ENCODE measurements at regions not wholly inside any gene's neighbourhood (a gene's known extent, or its start where the extent isn't known, plus 50 kb on each side); places are given as distances from the start of the nearest gene placed in this dataset.
A peak's percentile ranks its signal among the peaks of the same experiment; 100 is the strongest.
"Not testable (repeated sequence)": the region's sequence is repeated elsewhere in the genome, so short reads cannot be mapped to it uniquely, and the experiment has no call there.

GRCh38 chr5:18270635-18271338 lies 636.5 kb downstream of the TAF11L14 start:
- peak; percentile 8 for DNase-seq

GRCh38 chr5:18276939-18277338 lies 642.7 kb downstream of the TAF11L14 start:
- no peak for DNase-seq

- peak; percentile 68 for DNase-seq
Measured at GRCh38 chr5:18281947-18282581, 647.8 kb downstream of the TAF11L14 start.

GRCh38 chr5:18285257-18285656 lies 651.0 kb downstream of the TAF11L14 start:
- no peak for DNase-seq

DNA sequence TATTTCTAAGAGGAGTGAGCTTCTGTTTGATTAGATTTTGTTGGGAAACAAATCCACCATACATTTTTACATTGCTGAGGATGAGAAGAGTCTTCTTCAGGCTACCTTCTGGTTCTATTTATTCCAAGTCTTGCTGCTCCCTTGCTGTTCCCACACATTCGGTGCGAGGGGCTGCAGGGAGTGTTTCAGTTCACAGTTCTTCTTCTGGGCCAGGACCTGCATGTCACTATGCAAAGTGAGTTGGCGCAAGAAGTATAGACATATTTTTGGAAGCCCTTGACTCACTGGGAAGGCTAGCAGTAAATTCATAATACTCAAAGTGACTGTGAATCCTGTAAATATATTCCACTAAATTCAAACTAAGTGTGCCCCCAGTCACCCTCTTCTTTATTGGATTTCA lies 657.9 kb downstream of the TAF11L14 start:
- DNase-seq, result no peak

DNA sequence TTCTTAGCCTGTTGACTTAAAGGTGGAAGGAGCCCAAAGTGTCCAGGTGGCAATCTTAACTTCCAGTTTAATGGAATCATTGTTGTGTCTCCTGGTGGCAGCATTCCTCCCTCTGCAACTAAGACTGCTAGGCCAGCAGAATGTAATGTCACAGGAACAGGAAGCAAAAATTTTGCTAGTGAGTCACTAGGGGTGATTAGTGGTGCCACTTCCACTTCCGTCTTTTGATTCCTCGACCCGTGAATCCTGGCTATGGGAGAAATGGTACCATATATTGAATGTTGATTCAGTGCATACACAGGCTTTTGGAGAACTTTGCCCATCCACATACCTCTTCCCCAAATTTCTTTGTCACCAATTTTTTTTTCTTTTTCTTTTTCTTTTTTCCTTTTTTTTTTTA lies 661.4 kb downstream of the TAF11L14 start:
- not testable (repeated sequence) for DNase-seq

- no peak for DNase-seq
Measured at GRCh38 chr5:18299166-18299565, 664.9 kb downstream of the TAF11L14 start.

GRCh38 chr5:18305288-18305924 lies 671.1 kb downstream of the TAF11L14 start:
- peak; percentile 31 for DNase-seq

GRCh38 chr5:18311266-18311665 lies 677.0 kb downstream of the TAF11L14 start:
- no peak for DNase-seq

- DNase-seq, result no peak
Measured at GRCh38 chr5:18312016-18312415, 677.8 kb downstream of the TAF11L14 start.

- peak; percentile 25 for DNase-seq
Measured at GRCh38 chr5:18314192-18314778, 680.0 kb downstream of the TAF11L14 start.

DNA sequence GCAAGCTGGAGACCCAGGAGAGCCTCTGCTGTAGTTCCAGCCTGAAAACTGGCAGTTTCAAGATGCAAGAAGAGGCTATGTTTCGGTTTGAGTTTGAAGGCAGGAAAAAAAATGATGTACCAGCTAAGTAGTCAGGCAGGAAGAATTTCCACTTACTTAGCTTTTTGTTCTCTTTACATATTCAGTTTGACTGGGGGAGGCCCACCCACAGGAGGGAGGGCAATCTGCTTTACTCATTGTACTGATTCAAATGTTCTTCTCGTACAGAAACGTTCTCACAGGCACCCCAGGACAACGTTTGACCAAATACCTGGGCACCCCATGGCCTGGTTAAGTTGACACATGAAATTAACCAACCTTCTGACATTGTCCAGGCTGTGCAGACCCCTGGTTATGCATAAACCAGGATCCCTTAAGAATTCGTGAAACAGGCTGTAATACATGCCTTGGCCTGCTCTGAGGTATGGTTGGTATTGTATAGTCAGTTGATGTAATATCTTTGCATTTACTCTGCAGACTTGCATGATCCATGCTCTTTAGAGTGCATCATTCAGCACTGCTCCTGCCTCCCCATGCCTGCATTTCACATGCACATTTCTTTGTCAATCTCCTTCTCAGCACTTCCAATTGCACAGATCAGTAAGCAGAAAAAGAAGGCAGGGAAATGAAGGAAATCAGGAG lies 687.1 kb downstream of the TAF11L14 start:
- DNase-seq, result no peak

DNA sequence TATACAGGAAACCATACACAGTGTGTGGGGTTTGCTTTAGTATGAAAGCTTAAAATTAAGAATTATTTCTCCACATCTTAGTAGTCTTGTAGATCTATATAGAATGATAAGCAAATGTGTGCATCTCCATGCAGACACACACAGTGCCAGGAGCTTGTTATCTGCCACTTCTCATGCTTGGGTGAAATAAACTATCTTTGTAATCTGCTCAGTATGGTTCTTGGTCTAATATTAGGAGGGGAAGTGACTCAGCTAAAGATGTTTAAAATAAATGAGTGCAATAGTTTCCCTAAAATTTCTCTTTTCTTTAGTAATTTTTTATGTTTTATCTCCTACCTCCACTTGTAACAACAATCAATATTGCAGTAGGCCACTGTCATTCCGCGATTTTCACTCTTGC lies 689.6 kb downstream of the TAF11L14 start:
- no peak for DNase-seq

DNA sequence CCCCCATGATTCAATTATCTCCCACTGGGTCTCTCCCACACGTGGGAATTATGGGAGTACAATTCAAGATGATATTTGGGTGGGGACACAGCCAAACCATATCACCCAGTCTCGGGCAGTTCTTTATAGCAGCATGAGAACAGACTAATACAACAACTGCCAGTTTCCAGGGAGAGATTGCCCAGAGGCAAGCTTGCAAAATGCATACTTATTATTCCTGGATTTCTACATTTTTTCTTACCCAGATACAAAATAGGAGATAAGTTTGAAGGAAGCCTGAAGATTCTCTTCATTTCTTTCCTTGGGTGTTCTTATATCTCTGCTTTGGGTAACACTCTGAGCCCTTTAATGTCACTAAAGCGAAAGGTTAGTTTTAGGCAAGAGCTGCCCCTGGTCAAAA lies 691.2 kb downstream of the TAF11L14 start:
- peak; percentile 1 for DNase-seq

GRCh38 chr5:18329328-18329727 lies 695.1 kb downstream of the TAF11L14 start:
- peak; percentile 18 for DNase-seq

- DNase-seq, result peak; percentile 13
Measured at GRCh38 chr5:18333841-18334240, 699.6 kb downstream of the TAF11L14 start.

- no peak for DNase-seq
Measured at GRCh38 chr5:18334949-18335348, 700.7 kb downstream of the TAF11L14 start.

DNA sequence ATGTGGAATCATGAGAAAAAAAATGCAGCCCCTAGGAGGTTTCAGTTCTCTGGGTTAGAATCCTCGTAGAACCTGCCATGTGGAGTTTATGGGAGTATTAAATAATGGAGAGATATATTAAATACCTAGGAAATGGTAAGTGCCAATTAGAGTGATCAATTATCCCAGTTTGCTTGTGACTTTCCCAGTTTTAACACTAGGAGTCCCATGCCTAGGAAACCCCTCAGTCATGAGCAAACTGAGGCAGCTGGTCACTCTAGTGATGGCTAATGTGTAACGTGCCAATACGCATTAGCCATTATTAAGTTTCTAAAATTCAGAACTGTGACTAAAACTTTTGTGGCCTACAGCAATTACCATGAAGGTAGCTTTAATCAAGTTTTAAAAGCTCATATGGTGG lies 720.6 kb downstream of the TAF11L14 start:
- DNase-seq, result no peak

DNA sequence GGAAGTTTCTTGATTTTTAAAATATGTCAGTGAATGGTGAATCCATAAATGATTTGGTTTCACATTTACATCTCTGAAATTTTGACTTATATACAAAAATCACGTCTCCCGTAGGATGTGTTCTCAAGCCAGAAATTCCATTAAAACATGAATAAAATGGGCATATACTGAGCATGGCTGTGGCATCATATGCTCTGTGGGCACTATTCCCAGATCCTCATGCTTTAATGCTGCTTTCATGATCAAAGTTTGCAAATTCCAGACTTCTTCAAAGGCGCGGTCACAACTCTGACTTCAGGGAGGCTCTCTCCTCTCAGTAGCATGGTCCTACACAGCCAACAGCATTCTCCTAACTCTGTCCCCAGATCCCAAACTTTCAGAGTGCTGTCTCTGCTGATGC lies 723.2 kb downstream of the TAF11L14 start:
- no peak for DNase-seq

- no peak for DNase-seq
Measured at GRCh38 chr5:18366234-18366633, 732.0 kb downstream of the TAF11L14 start.

DNA sequence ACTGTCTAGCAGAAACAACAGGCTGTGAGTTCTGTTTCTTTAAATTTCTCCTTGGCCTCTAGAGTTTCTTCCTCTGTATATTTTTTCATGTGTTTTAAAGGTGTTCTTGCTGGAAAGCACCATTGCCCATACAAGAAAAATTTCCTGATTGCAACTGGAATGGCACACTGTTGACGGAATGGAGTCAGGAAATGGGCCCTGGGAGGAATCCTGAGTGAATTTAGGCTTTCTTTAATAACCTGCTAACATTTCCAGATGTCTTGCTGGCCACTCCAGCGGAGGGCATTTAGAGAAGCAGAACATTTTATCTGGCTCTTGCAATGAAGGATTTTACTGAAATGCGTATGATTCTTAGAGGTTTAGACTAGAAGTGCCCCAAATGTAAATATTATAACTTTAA lies 736.3 kb downstream of the TAF11L14 start:
- no peak for DNase-seq

DNA sequence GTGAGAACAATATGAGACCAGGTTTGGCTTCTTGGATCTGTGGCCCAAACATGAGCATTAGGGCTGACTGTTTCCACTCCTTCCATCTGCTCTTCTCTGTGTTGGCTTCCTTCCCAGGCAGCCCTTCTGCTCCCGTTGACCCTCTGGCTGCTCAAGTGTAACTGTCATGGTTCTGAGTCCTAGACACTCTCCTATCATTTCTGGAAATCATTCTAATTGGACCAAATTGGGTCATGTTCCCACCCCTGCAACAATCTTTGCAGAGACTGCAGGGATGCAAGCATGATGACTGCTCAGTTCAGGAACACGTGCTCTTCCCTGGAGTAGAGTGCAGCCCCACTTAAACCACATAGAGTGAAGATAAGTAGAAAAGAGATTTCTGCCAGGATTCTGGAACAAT lies 741.4 kb downstream of the TAF11L14 start:
- DNase-seq, result no peak

DNA sequence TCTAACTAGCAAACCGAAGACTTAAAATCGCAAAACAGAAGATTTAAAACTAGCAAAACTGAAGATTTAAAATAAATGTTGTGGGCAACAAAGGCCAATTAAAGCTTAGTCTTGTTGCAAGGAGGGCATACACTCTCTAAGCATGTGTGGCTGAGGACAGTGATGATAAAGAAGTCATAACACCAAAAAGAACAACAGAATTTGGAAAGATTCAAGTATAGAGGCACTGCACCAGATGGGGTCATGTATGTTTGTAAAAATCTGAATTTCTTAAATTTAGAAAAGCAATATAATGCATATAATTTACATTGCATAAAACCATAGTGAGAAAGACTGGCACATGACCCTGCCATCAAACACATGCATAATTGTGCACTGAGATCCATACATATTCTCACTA lies 743.8 kb downstream of the TAF11L14 start:
- no peak for DNase-seq

All from fibroblast of upper back skin (primary cell).